CD1c-positive myeloid dendritic cell (primary cell): ENCODE measurements at regions not wholly inside any gene's neighbourhood (a gene's known extent, or its start where the extent isn't known, plus 50 kb on each side); places are given as distances from the start of the nearest gene placed in this dataset.
"Not testable (repeated sequence)": the region's sequence is repeated elsewhere in the genome, so short reads cannot be mapped to it uniquely, and the experiment has no call there.

Source experiments
- DNase-seq: peaks from one replicate; pipeline ENCODE4 v3.0.0-alpha.2; 2016; ENCODE audit errors: extremely low spot score

- no peak for DNase-seq
These were observed 135.7 kb downstream of the RPS4Y2 start for GRCh38 chrY:20891440-20892160.

- DNase-seq = not testable (repeated sequence)
These were observed 169.6 kb downstream of the RPS4Y2 start for GRCh38 chrY:20925350-20926091.

DNA sequence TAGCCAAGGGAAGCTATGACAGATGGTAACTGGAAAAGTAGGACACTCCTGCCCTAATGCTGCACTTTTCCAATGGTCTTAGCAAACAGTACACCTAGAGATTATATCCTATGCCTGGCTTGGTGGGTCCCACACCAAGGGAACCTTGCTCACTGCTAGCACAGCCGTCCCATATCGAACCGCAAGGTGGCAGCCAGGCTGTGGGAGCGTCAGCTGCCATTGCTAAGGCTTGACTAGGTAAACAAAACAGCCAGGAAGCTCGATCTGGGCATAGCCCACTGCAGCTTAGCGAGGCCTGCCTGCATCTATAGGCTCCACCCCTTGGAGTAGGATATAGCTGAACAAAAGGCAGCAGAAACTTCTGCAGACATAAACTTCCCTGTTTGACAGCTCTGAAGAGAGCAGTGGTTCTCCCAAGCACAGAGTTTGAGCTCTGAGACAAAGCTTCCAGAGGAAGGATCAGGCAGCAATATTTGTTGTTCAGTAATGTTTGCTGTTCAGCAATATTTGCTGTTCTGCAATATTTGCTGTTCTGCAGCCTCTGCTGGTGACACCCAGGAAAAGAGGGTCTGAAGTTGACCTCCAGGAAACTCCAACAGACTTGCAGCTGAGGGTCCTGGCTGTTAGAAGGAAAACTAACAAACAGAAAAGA, 173.9 kb downstream of the RPS4Y2 start:
- no peak for DNase-seq

- not testable (repeated sequence) for DNase-seq
These were observed 180.9 kb downstream of the RPS4Y2 start for GRCh38 chrY:20936709-20937251.

DNA sequence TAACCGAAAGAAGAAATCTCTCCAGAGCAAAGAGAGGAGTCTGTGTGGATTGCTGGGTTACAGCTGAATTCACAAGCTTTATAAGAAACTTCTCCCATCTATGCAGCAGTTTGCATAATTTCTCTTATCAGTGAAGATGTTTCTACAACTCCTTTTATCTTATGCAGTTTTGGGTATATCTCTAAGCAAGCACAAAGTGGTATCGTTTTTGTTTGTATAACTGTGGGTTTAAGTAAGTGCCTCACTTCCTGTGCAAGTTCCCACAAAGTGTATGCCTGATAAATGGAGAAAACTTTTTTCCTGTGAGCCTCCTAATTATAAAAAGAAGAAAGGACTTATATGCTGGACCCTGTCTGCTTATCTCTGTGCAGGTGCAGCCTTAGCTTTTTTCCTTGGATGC, 205.6 kb downstream of the RPS4Y2 start:
- no peak for DNase-seq

- no peak for DNase-seq
These were observed 211.9 kb downstream of the RPS4Y2 start for GRCh38 chrY:20967828-20968227.

- DNase-seq = no peak
These were observed 212.3 kb downstream of the RPS4Y2 start for GRCh38 chrY:20968237-20968636.

- no peak for DNase-seq
These were observed 215.5 kb downstream of the RPS4Y2 start for GRCh38 chrY:20971371-20971770.

DNA sequence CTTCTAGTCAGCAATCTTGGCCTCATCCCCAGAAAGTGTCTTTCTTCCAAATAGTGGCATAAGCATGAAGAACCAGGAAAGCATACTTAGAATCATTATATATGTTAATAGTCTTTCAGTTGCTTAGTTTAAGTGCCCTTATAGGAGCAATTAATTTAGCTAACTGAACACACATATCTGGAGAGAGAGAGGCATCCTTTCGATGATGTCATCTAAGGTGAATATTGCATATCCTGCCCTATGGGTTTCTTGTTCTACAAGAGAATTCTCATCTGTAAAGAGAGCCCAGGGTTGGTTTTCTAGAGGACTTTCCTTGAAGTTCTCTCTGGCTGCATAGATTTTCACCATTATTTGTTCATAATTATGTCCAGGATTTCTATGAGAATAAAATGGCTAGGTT, 230.1 kb downstream of the RPS4Y2 start:
- DNase-seq = no peak

GRCh38 chrY:20990123-20990522, 234.2 kb downstream of the RPS4Y2 start:
- no peak for DNase-seq

GRCh38 chrY:20990869-20991548, 235.1 kb downstream of the RPS4Y2 start:
- no peak for DNase-seq

GRCh38 chrY:20997355-20997754, 241.4 kb downstream of the RPS4Y2 start:
- no peak for DNase-seq

GRCh38 chrY:20998016-20998415, 242.1 kb downstream of the RPS4Y2 start:
- DNase-seq = no peak

GRCh38 chrY:20998483-20998882, 242.6 kb downstream of the RPS4Y2 start:
- no peak for DNase-seq

- no peak for DNase-seq
These were observed 245.2 kb downstream of the RPS4Y2 start for GRCh38 chrY:21001102-21001501.

DNA sequence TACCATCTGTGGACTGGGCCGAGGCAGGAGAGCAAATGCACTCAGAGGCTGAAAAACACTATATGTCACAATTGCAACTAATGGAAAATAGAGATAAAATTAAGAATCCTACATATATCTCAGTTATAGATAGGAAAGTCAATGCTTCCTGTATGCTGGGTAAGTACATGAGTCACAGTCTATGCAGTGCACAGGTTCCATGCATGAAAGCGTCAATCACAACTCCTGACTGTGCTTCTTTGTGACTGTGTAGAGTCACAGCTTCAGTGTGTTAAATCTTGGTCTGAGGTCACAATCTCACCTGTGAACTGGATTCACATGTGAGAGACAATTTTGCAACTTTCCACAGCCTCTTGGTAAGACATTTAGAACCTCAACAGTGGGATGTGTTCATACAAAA, 247.2 kb downstream of the RPS4Y2 start:
- DNase-seq = no peak

DNA sequence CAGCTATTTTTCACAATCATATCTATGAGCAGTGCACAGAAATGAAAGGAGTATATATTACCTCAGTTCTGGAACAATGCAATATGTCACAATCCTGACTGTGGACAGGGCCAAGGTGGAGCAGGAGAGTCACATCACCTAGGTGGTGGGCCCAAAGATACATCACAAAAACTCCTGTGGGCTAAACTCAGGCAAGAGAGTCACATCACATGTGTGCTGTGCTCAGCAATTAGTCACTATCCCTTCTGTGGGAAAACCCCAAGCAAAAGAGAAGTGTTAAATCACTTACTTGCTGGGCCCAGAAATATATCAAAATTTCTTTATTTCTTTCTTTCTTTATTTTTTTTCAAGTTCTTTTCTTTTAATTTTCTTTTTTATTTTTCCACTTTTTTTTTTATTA, 249.6 kb downstream of the RPS4Y2 start:
- no peak for DNase-seq

GRCh38 chrY:21021811-21022210, 265.9 kb downstream of the RPS4Y2 start:
- no peak for DNase-seq

GRCh38 chrY:21022326-21023044, 266.6 kb downstream of the RPS4Y2 start:
- no peak for DNase-seq

DNA sequence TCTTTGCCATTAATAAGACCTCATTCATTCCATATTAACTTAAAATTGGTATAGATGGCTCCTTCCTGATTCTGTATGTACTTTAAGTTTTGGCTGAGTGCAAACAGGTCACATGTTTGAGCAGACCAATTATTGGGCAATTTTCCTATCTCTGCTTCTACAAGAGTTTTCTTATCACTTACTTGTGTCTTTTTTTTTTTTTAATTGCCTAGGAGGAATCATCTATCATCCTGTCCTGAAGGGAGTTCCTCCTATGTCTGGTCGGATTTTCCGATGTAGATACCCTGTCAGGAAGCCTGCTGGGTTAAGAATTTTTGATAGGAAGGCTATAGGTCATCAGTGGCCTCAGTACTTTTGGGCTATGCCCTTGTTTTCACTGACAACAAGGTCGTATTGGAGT, 268.0 kb downstream of the RPS4Y2 start:
- no peak for DNase-seq

DNA sequence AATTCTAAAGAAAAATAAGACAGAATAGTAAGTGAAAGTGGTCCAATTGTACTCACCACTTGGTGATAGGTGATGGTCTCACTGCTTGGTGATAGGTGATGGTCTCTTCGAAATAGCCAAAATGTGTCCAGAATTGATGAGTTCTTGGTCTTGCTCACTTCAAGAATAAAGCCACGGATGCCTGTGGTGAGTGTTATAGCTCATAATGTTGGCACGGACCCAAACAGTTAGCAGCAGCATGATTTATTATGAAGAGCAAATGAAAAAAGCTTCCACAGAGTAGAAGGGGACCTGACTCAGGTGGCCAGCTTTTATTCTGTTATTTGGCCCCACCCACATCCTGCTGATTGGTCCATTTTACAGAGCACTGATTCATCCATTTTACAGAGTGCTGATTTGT, 272.6 kb downstream of the RPS4Y2 start:
- no peak for DNase-seq
